RCC 7860 (cell line): ENCODE measurements at regions not wholly inside any gene's neighbourhood (a gene's known extent, or its start where the extent isn't known, plus 50 kb on each side); places are given as distances from the start of the nearest gene placed in this dataset.

Experiments used
- DNase-seq: peaks from one replicate; pipeline ENCODE4 v3.0.0-alpha.2; 2015; ENCODE audit warnings: low spot score
- FAIRE-seq: peaks from 2 replicates; lab custom pipeline; 2012; peaks lifted over from hg19 to GRCh38; lab: Jason Lieb, UNC

GRCh38 chr1:201678264-201679101, 139.6 kb downstream of the NAV1 start:
- DNase-seq: no peak
- FAIRE-seq: no peak

- FAIRE-seq (no peak), DNase-seq (no peak)
Observed at GRCh38 chr1:201681375-201681774, 142.4 kb downstream of the NAV1 start.

- FAIRE-seq (no peak), DNase-seq (no peak)
Observed at GRCh38 chr1:201682964-201683363, 144.0 kb downstream of the NAV1 start.

GRCh38 chr1:201683397-201683796, 144.5 kb downstream of the NAV1 start:
- FAIRE-seq (no peak), DNase-seq (no peak)

GRCh38 chr1:201685485-201685884, 143.5 kb upstream of the IPO9 start:
- no peak for DNase-seq

GRCh38 chr1:201686714-201687455, 142.1 kb upstream of the IPO9 start:
- FAIRE-seq (peak; percentile 83), DNase-seq (peak; percentile 71)

More at GRCh38 chr1:201685485-201685884, 143.5 kb upstream of the IPO9 start:
- no peak for FAIRE-seq

GRCh38 chr1:201688514-201688913, 140.4 kb upstream of the IPO9 start:
- FAIRE-seq (no peak), DNase-seq (no peak)

- DNase-seq (no peak), FAIRE-seq (no peak)
Observed at GRCh38 chr1:201689647-201690046, 139.3 kb upstream of the IPO9 start.

- FAIRE-seq (no peak), DNase-seq (no peak)
Observed at GRCh38 chr1:201690528-201690927, 138.4 kb upstream of the IPO9 start.

- no peak for FAIRE-seq
- no peak for DNase-seq
Observed at GRCh38 chr1:201691716-201692554, 137.0 kb upstream of the IPO9 start.

GRCh38 chr1:201692555-201693394, 136.2 kb upstream of the IPO9 start:
- no peak for FAIRE-seq
- no peak for DNase-seq

- no peak for FAIRE-seq
- DNase-seq: no peak
Observed at GRCh38 chr1:201693890-201694607, 134.9 kb upstream of the IPO9 start.

- no peak for FAIRE-seq
- no peak for DNase-seq
Observed at GRCh38 chr1:201694608-201695335, 134.2 kb upstream of the IPO9 start.

- DNase-seq: no peak
- no peak for FAIRE-seq
Observed at GRCh38 chr1:201695607-201696006, 133.3 kb upstream of the IPO9 start.

- FAIRE-seq (peak; percentile 91), DNase-seq (peak; percentile 90)
Observed at GRCh38 chr1:201696217-201696761, 132.7 kb upstream of the IPO9 start.

- DNase-seq (no peak), FAIRE-seq (no peak)
Observed at GRCh38 chr1:201697174-201697573, 131.8 kb upstream of the IPO9 start.

- DNase-seq (no peak), FAIRE-seq (no peak)
Observed at GRCh38 chr1:201701831-201702230, 127.1 kb upstream of the IPO9 start.

GRCh38 chr1:201702936-201703335, 126.0 kb upstream of the IPO9 start:
- FAIRE-seq (no peak), DNase-seq (peak; percentile 51)
